ENCODE measurements at regions not wholly inside any gene's neighbourhood (a gene's known extent, or its start where the extent isn't known, plus 50 kb on each side); places are given as distances from the start of the nearest gene placed in this dataset.

DNA sequence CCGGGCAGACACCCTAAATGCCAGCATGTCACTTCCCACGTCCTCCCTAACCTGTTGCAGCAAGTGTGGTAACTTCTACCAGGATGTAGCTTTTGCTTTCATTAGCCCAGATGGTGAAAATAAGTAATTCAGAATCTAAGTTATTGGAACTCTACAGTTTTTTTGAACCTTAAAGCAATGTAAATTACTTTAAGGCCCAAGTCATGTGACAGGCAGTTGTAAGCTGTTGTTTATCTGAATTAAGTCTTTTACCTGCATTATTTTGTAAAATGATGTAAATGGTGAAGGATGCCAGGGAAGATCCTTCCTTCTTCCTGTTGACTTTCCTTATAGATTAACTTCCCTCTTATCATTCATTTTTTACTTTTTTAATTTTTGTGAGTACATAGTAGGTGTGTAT is 670.2 kb downstream of the SEMA5A start:
- no peak for DNase-seq (ENCODE audit: low read depth in 2 of 3, low spot score in 2 of 3)

DNA sequence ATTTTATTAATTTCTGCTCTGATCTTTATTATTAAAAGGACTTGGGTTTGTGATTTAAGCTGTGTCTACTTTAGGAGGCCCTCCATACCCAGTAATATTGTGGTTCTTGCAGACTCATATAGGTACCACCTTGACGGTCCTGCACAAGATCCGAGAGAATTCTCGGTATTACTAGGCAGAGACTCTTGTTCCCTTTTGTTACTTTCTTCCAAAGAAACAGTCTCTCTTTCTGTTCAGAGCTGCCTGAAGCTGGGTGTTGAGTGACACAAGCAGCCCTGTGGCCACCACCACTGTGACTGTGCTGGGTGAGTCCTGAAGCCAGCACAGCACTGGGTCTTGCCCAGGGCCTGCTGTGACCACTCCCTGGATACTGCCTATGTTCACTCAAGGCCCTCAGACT is 666.6 kb downstream of the SEMA5A start:
- no peak for DNase-seq (ENCODE audit: low read depth in 2 of 3, low spot score in 2 of 3)

DNA sequence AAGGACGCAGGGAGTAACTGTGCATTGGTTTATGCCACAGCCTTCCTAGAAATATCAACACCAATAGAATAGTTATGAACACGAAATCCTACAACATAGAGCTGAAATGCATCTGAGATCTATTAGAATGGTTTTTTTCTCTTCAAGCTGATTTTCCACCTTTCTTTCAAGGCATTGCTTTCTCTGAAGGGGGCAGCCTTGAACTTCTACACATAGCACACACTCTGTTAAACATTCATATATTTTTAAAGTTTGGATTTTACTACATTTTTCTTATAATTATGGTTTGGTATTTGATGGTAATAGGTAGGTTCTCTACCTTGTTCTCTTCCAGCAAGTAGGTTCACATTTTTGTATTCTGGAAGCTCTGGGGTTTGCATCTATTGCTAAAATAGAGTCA is 661.8 kb downstream of the SEMA5A start:
- no peak for DNase-seq (ENCODE audit: low read depth in 2 of 3, low spot score in 2 of 3)

GRCh38 chr5:8892926-8893325 is 652.9 kb downstream of the SEMA5A start:
- no peak for DNase-seq (ENCODE audit: low read depth in 2 of 3, low spot score in 2 of 3)

DNA sequence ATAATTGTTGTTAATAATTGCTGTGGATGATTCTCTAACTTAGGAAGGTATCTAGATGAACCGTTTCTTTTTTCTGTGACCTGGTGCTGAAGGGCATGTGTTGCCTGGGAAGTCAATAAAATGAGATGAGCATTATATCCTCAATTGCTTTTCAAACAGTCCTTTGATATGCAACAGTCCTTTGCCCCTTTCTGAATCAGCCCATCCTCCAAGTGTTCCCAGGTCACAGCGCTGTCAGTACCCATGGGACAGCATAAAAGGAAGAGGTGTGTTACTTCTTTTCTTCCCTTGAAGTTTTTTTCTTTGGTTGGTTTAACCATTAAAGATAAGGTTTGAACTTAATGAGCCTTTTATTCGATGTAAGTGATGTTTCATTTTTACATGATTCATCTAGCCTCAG is 651.8 kb downstream of the SEMA5A start:
- no peak for DNase-seq (ENCODE audit: low read depth in 2 of 3, low spot score in 2 of 3)

DNA sequence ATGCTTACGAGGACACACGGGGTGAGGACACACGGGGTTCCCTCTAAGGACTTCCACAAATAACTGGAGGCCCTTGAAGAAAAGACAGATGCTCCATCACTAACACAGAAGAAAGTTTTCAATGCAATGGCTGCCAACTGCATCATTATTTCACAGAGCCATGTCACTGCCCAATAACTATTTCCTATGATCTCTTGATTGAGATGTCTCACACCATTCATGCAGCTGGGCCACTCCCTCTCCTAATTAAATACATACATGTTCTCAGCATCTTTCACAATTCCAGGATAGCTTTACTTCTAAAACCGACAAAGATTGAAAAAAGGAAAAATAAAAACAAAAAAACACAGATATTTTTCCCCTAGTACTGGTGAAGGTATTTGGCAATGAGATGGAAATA is 650.8 kb downstream of the SEMA5A start:
- no peak for DNase-seq (ENCODE audit: low read depth in 2 of 3, low spot score in 2 of 3)

DNA sequence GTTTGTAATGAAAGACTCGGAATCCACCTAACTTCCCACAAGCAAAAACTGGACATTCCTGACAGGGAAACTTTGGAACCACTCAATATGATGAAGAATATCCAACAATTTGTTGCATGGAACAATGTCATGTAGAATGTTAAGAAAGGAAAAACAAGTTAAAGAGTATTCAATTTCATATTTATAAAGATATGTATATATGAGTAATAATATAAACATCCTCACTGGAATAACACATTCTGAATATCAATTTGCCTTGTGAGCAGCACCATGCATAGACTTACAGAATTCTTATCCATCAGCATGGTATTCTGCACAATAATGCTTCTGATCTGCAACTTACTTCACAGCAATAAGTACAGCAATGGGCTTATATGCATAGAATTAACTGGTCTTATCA is 650.3 kb downstream of the SEMA5A start:
- no peak for DNase-seq (ENCODE audit: low read depth in 2 of 3, low spot score in 2 of 3)

- no peak for DNase-seq (ENCODE audit: low read depth in 2 of 3, low spot score in 2 of 3)
Observed at GRCh38 chr5:8897316-8897715, 648.6 kb downstream of the SEMA5A start.

- DNase-seq (ENCODE audit: low read depth in 2 of 3, low spot score in 2 of 3), result no peak
Observed at GRCh38 chr5:8905021-8905420, 640.9 kb downstream of the SEMA5A start.

DNA sequence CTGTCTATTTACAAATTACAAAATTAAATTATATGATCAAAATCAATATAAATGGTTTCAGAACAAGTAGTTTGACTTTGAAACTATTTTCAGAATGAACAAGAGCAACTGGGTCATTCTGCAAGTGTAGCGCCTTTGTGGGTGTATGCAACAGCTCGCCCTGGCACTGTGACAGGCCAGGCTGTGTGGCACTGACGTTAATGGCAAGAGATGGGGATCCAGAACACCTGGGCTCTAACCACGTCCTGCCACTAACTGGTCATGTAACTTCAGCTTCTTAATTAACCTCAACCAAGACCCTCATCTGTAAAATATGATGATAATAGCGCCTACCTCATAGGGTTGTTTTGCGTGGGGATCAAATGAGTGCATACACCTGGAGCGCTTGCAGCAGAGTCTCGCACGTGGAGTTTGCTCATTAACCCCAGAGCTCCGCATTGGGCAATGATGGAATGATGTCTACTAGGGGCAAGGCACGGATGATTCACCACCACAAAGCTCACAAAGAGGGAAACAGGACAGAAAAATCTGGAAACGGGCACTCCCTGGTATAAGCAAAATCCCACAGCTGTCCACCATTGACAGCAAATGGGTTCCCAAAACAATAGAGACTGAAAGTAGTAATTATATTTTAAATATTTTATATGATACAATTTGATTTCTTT is 639.4 kb downstream of the SEMA5A start:
- DNase-seq (ENCODE audit: low read depth in 2 of 3, low spot score in 2 of 3), result no peak

GRCh38 chr5:8907168-8907868 is 638.6 kb downstream of the SEMA5A start:
- DNase-seq (ENCODE audit: low read depth in 2 of 3, low spot score in 2 of 3), result no peak

GRCh38 chr5:8908055-8908683 is 637.7 kb downstream of the SEMA5A start:
- DNase-seq (ENCODE audit: low read depth in 2 of 3, low spot score in 2 of 3), result peak in 1 of 3 experiments; percentile 1

GRCh38 chr5:8912106-8912505 is 633.8 kb downstream of the SEMA5A start:
- no peak for DNase-seq (ENCODE audit: low read depth in 2 of 3, low spot score in 2 of 3)

- DNase-seq (ENCODE audit: low read depth in 2 of 3, low spot score in 2 of 3), result no peak
Observed at GRCh38 chr5:8913522-8913921, 632.4 kb downstream of the SEMA5A start.

GRCh38 chr5:8919096-8919495 is 626.8 kb downstream of the SEMA5A start:
- no peak for DNase-seq (ENCODE audit: low read depth in 2 of 3, low spot score in 2 of 3)

GRCh38 chr5:8923526-8923925 is 622.3 kb downstream of the SEMA5A start:
- DNase-seq (ENCODE audit: low read depth in 2 of 3, low spot score in 2 of 3), result no peak

- DNase-seq (ENCODE audit: low read depth in 2 of 3, low spot score in 2 of 3), result no peak
Observed at GRCh38 chr5:8924054-8924793, 621.7 kb downstream of the SEMA5A start.

GRCh38 chr5:8930021-8930420 is 615.9 kb downstream of the SEMA5A start:
- no peak for DNase-seq (ENCODE audit: low read depth in 2 of 3, low spot score in 2 of 3)

- DNase-seq (ENCODE audit: low read depth in 2 of 3, low spot score in 2 of 3), result no peak
Observed at GRCh38 chr5:8934455-8934854, 611.4 kb downstream of the SEMA5A start.

DNA sequence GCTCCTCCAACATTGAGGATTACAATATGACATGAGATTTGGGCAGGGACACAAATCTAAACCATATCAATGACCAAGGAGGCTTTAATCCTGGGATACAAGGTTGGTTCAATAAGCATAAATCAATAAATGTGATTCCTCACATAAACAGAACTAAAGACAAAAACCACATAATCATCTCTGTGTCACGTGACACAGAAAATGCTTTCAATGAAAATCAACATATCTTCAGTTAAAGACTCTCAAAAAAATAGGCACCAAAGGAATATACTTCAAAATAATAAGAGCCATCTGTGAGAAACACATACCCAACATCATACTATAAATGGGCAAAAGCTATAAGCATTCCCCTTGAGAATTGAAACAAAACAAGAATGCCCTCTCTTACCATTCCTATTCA is 604.9 kb downstream of the SEMA5A start:
- no peak for DNase-seq (ENCODE audit: low read depth in 2 of 3, low spot score in 2 of 3)

- DNase-seq (ENCODE audit: low read depth in 2 of 3, low spot score in 2 of 3), result no peak
Observed at GRCh38 chr5:8943301-8943700, 602.6 kb downstream of the SEMA5A start.

GRCh38 chr5:8944005-8944404 is 601.9 kb downstream of the SEMA5A start:
- no peak for DNase-seq (ENCODE audit: low read depth in 2 of 3, low spot score in 2 of 3)
